Liver (tissue), 2 donors: ENCODE measurements at regions not wholly inside any gene's neighbourhood (a gene's known extent, or its start where the extent isn't known, plus 50 kb on each side); places are given as distances from the start of the nearest gene placed in this dataset.

Source experiments
- TF ChIP-seq, protein P1 (sequence below): fragments of 150-350 bp; IDR thresholded peaks from 2 replicates; pipeline ENCODE4 v1.5.1; 2017; ENCODE audit warnings: improper control_type of control experiment, low read depth, low read length; ENCODE audit not compliant: missing input control
- TF ChIP-seq, protein P2 (sequence below): IDR thresholded peaks from 2 replicates; pipeline ENCODE4 v1.6.1; 2016; ENCODE audit warnings: antibody characterized with exemption
- donor health status: healthy.

DNA sequence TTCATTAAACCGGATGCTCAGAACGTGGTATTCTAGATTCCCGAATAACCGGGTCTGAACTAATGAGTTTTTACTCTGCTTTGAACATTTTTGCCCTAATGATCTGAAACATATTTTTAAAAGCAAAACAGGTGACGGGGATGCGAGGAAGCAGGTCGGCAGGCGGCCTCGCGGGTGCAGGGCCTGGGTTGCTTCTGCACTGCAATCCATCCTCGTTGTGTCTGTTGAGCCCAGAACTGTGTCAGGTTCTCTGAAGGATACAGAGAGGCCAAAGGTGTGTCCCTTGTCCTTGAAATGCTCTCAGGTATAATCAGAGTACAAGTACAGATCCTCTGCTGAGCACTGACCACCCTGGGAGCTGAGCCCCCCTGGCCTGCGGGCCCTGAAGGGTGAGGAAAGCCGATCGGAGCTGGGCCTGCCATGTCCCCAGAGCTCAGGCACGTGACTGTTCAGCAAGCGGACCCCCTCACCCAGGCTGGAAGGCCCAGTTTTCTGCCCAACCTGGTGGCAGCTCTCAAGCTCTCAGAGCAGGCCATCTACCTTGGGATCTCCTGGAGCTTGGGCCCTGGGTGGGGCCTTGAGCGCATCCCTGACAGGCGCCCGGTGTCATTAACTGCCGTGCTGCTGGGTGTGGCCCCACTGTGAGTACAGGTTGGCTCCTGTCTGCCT is 151.8 kb downstream of the OLFM1 start:
- TF ChIP-seq, protein P1, sequence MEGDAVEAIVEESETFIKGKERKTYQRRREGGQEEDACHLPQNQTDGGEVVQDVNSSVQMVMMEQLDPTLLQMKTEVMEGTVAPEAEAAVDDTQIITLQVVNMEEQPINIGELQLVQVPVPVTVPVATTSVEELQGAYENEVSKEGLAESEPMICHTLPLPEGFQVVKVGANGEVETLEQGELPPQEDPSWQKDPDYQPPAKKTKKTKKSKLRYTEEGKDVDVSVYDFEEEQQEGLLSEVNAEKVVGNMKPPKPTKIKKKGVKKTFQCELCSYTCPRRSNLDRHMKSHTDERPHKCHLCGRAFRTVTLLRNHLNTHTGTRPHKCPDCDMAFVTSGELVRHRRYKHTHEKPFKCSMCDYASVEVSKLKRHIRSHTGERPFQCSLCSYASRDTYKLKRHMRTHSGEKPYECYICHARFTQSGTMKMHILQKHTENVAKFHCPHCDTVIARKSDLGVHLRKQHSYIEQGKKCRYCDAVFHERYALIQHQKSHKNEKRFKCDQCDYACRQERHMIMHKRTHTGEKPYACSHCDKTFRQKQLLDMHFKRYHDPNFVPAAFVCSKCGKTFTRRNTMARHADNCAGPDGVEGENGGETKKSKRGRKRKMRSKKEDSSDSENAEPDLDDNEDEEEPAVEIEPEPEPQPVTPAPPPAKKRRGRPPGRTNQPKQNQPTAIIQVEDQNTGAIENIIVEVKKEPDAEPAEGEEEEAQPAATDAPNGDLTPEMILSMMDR = no peak
- TF ChIP-seq, protein P2, sequence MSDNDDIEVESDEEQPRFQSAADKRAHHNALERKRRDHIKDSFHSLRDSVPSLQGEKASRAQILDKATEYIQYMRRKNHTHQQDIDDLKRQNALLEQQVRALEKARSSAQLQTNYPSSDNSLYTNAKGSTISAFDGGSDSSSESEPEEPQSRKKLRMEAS = no peak
